NCI-H1417 treated with DMSO at 0.1 percent for 48 hours (cell line): ENCODE measurements at regions not wholly inside any gene's neighbourhood (a gene's known extent, or its start where the extent isn't known, plus 50 kb on each side); places are given as distances from the start of the nearest gene placed in this dataset.

ENCODE experiments used
- DNase-seq: peaks from one replicate; lab custom pipeline; 2025; lab: John Stamatoyannopoulos, UW

DNA sequence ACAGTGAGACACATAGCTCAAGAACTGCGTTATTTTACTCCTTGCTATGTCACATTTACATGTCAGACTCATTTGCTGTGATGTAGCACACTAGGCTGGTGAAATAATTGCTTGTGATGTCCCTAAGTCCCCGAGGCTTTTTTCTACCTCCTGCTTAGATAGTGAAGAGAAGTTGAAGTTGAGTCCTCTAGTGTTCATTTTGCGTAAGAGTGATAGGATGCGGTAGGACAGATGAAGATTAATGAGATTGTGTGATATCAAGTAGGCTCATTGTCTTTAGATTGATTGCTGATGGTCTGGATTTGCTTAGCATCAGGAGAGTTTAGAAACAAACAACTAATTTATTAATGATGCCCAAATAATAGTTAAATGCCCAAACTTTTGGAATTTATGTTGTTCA lies 173.6 kb upstream of the NUDT6 start:
- DNase-seq = no peak

DNA sequence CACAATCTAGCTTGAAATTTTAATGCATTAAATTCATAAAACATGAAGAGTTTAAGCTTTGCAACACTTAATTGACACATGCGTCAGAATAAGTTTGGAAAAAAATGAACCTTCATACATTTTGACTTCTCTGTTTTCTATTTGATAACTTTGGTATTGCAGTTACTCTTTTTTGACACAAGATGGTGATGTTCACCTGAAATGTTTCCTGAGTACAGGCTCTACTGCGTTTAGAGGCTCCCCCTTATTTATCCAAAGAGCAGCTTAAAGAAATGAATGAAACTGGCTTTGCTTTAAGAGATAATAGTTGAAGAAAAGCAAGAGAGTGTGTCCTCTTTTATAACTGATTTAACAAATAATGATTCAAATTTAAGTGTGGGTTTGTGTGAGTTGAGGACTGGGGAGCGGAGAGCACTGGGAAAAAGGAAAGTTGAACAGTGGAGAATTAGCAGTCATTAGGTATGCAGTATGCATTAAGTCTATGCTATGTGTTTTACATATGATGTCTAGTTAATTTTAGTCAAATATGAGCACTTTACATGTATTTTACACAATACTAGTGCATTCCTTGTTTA lies 180.6 kb upstream of the NUDT6 start:
- no peak for DNase-seq

DNA sequence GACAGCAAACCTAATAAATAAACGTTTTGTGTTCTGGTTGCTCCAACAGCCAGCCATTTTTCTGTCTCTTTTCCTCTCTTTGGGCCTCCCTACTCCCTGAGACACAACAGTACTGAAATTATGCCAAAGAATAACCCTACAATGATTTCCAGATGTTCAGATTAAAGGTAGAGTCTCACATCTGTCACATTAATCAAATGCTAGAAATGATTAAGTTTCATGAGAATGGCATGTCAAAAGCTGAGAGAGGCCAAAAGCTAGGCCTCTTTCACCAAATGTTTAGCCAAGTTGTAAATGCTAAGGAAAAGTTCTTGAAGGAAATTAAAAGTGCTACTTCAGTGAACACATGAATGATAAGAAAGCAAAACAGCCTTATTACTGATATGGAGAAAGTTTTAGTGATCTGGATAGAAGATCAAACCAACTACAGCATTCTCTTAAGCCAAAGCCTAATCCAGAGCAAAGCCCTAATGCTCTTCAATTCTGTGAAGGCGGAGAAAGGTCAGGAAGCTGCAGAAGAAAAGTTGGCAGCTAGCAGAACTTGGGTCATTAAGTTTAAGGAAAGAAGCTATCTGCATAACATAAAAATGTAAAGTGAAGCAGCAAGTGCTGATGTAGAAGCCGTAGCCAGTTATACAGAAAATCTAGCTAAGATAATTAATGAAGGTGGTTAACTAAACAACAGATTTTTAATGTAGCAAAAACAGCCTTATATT lies 182.1 kb upstream of the NUDT6 start:
- no peak for DNase-seq

DNA sequence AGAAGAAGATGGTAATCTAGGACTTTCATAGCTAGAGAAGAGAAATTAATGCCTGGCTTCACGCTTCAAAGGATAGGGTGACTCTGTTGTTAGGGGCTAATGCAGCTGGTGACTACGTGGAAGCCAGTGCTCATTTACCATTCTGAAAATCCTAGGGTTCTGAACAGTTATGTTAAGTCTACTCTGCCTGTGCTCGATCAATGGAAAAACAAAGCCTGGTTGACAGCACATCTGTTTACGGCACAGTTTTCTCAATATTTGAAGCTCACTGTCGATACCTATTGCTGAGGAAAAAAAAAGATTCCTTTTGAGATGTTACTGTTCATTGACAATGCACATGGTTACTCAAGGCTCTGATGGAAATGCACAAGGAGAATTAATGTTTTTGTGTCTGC lies 182.6 kb upstream of the NUDT6 start:
- no peak for DNase-seq

DNA sequence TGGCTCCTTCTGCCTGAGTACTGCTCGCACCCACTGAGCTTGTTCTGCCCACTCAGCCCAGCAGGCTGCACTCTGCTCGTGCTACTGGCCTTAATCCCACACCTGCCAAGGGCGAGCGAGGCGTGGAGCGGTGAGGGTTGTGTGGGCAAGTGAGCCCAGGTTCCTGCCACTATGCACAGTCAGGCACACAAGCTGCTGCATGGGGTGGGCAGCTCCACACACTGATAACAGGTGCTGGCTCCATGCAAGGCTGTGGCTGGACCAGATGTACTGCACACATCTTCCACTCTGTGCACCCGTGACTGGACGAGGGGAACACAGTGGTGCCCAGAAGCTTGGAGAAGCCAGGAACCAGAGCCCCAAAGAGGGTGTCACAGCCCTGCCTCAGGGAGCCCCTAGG lies 184.3 kb upstream of the NUDT6 start:
- DNase-seq = no peak

DNA sequence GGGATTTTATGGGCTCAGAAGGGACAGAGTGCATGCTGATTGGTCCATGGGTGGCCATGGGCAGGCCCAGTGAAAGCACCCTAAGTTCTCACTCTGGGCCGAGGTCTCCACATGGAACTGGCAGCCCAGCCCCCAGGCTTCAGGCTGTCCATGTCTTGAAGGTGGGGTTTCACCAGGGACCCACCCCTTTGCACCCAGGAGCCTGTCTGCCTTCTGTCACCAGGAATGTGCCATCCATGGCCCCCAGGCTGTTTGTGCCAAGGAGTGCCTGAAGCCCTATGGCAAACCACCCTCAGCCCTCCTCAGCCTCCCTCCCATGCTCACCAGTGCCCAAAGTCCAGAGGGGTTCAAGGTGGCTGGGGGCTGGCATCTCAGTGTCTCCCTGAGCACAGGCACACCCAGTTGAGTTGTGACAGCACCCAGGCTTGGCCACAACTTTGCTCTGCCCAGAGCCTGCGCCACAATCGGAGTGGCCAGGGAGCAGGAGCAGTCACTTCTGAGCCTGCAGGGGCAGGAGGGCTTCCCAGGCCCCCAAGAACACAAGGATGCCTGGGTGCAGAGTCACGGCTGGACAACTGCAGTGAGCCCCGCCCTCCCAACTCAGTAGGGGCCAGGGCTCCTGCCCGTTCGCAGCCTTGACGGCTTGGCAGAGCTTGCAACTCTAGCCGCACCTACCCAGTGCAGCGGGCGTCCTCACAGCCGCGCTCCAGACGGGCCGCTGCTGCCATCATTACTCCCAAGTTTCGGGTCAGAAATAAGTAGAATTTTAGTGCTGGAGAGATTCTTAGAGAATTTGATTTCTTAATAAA lies 185.3 kb upstream of the NUDT6 start:
- DNase-seq = no peak

DNA sequence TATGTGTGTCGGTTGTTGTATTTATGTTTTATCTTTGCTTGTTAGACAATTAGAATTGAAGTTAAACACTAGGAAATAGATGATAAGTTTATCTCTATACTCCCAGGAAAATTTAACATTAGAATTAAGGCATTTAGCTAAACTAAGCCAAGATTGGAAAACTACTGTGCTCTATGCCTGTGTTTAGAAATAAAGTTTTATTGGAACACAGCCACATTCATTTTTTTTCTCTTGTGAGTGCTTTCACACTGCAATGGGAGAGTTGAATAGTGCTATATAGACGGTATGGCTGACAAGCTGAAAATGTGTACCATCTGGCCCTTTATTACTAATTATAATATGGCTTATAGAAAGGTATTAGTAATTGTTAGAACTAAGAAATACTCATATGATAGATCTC lies 186.7 kb upstream of the NUDT6 start:
- DNase-seq = no peak

DNA sequence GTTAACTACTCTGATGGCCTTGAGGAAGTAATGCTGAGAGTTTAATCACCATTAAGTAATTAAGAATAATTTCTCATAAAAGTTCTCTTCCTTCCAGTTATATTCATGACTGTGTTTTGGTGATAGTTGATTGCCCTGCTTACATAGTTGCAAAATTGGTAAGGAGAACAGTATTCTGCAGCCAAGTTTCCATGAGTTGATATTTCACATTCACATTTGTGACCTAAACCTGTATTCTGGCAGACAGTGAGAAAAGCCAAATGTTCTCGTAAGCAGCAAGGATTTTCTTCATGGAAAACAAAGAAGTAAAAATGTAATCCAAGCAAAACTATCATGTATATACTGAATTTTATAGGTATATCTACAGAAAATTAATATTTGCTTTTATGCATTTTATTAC lies 187.8 kb upstream of the NUDT6 start:
- no peak for DNase-seq

DNA sequence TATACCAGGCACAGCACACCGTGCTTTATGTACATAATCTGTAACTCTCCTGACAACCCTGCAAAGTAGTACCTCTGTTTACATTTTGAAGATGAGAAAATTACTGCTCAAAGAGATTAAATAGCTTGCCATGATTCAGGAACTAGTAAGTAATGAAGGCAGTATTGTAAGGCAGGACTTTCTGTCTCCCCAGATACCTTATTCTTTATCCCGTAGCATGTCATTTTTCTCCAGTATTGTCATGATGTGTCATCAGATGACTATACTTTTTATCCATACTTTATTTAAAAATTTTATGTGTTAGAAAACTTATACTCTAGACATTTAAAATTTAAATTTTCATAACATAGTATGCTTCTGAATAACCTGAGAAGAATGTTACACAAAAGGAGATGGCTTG lies 188.3 kb upstream of the NUDT6 start:
- DNase-seq = no peak

DNA sequence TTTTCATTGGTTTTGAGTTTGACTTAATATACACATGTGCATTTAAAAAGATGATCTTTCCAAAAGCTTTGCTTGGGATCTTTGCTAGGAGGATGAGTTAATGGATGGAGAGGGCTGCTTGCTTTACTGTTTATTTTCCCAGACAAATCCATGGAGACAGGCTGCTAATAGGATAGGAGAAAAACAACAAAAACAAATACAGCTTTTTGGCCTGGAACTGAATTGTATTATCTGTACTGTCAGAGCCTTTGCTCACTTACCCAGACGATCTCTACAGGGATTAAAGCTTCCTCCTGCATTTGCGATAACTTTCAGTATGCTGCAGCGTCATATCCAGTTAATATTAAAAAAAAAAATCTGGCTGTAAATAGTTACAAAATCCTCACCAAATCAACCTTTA lies 190.8 kb upstream of the NUDT6 start:
- DNase-seq = no peak

DNA sequence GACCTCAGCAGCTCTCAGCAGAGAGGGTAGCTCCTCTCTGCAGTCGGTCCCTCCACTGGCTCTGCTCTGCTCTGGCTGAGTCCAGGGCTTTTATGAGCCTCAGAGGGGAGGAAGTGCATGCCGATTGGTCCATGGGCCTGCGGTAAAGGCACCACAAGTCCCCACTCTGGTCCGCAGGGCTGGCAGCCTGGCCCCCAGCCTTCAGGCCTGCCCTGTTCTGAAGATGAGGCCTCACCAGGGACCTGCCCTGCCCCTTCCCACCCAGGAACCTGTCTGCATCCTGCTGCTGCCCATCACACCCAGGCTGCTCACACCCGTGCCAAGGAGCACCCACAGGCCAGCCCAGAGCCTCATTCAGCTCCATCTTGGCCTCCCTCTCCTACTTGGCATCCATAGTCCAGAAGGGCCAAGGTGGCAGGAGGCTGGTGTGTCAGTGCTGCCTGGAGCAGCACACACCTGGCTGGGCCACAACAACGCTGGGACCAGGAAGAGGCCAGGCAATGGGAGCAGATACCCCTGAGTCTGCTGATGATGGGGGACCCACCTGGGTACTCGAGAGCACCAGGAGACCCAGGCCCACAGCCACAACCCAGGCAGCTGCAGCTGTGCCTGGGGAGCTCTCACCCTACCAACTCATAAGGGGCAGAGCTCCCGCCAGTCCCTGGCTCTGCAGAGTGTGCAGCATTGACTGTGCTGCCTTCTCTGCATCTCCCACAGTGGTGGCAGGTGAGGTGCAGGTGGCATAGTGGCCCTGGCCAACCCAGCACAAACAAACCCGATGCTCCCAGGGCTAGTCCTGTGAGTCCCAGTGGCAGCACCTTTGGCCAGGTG lies 191.9 kb upstream of the NUDT6 start:
- DNase-seq = no peak

DNA sequence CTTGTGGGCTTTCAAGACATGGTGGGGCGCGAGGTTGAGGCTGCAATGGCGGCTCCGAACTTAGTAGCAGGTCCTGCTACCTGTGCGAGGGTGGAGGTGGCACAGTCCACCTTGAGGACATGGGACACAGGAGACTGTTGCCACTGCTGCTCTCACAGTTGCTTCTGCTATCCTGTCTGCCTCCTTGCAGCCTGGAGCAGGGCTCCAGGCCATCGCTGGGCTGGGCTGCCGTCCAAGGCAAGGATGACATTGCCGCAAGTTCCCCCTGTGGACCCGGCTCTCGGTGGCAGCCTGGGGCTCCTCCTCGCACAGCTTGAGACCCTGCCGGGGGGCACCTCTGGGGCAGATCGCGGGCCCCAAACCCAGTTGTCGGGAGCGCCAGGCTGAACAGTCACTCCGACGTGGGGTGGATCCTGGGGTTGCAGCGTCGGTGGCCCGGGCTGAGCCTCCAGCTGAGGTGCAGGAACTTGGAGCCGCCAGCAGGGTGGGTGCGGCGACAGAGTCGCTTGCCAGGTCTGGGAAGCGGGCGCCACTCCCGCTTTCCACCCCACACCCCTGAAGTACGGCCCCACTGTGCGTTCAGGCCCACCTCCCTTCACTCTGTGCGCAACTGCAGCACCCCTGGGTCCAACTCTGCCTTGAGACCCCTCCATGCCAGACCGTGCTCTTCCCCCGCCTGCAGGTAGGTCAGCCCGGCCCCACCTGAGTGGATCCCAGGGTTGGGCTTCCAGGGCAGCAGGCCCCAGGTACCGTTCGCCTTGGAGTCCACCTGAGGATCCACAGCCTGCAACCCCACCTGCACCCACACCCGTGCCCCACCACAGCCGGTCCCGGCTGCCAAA lies 192.7 kb upstream of the NUDT6 start:
- DNase-seq = no peak

DNA sequence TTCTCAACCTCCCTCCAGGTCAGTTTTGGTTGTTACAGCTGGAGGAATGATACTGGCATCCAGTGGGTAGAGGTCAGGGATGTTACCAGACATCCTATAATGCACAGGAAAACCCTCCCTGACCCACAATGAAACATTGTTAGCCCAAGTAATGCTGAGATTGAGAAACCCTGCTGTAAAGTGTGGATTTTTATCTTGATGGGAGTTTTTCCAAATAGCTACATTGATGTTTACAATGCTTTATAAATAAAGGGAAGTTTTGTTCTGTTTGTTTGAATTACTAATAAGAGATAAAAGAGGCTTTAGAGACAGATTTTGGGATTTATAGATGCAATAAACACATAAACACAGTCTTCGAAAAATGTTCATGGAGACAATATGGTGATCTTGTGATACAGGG lies 194.0 kb upstream of the NUDT6 start:
- DNase-seq = no peak

DNA sequence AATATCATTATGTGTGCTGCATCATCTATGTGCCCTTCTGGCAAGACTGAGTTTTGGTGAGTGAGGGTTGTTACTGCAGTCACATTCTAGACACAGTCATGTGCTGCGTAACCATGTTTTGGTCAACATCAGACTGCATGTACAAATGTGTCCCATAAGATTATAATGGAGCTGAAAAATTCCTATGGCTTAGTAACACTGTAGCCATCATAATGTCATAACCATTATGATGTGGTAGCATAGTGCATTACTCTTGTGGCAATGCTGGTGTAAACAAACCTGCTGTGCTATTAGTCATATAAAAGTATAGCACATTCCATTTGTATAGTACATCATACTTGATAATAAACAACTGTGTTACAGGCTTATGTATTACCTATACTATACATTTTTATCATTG lies 198.1 kb upstream of the NUDT6 start:
- DNase-seq = no peak

DNA sequence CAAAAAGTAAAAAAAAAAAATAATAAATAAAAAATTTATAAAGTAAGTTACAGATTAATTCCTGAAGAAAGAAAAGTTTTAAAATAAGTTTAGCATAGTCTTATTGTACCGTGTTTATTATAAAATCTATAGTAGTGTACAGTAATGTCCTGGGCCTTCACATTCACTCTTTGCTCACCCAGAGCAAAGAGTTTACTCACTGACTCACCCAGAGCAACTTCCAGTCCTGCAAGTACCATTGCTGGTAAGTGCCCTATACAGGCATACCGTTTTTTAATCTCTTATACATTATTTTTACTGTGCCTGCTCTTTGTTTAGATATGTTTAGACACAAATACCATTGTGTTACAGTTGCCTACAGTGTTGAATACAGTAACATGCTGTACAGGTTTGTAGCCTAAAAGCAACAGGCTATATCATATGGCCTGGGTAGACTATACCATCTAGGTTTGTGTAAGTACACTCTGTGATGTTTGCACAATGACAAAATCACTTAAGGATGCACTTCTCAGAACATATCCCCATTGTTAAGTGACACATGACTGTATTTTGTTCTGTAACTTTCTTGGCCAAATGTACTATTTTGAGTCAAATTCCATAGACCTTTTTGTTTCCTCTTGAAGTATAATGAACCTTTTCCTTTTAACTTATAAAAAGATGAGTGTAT lies 199.0 kb upstream of the NUDT6 start:
- no peak for DNase-seq

DNA sequence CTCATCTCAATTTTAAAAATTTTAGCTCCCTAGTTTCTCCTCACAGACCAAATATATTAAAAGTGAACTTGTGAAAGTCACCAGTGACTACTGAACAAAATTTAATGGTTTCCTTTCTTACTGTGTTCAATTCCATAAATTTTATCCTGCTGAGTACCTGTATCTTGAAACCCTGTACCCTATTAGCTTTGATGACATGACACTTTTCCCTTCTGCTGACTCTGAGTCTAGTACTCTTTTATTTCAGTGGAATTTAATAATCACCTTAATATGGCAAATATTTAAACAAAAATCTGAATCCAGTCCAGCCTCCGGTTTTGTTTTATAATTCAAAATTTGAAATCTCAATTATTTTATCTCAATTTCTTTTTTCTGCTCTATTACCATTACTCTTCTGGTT lies 203.1 kb upstream of the NUDT6 start:
- no peak for DNase-seq

DNA sequence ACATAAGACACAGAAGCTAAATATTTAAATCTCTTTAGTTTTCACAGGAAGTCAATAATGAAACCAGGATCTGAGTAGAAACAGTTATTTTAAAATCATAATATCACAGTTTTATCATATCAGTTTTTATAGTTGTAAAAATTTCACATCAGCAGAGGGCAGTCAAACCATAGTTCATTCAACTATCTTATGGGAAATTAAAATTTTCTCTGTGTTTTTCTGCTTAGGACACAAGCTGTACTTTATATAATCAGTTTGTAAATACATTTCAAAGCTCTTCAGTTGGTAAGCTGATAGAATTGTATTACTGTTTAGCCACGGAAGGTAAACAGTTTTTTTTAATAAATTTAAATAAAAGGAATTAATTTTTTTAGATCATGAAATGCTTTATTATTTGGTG lies 204.8 kb upstream of the NUDT6 start:
- no peak for DNase-seq

DNA sequence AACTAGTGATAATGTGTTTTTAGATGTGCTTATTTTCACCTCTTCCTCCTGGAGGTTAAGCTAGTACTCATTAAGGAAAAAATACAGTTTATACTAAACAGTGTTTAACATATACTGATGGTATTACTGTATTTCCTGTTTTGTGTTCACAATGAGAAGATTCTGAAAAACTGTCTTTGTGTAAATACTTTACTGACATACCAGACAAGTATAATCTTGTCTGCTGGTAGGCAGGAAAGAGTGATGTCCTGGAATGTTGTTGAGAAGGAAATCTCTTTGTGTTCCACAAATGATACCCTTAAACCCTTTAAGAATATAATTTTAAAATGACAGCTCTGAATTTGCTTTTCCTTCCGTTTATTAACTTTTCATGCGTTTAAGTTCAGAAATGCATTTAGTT lies 205.5 kb upstream of the NUDT6 start:
- DNase-seq = no peak

DNA sequence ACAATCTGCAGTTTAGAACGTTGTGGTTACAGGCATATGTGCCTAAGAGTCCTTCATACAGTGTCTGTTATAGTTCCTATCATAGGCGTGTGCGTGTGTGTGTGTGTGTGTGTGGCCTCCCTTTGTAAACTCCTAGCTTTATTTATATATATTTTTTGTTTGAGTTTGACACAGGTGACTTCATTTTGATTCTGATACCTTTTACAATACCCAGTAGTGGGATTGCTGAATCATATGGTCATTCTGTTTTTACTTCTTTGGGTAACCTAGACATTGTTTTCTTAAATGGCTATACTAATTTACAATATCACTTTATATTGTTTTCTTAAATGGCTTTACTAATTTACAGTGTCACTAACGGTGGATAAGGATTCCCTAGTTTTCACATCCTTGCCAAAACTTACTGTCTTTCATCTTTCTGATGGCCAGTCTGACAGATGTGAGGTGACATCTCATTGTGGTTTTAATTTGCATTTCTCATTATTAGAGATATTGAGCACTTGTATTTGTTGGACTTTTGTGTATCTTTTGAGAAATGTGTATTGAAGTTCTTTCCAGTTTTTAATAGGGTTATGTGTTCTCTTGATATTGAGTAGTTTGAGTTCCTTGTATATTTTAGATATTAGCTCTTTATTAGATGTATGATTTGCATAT lies 211.1 kb upstream of the NUDT6 start:
- no peak for DNase-seq

DNA sequence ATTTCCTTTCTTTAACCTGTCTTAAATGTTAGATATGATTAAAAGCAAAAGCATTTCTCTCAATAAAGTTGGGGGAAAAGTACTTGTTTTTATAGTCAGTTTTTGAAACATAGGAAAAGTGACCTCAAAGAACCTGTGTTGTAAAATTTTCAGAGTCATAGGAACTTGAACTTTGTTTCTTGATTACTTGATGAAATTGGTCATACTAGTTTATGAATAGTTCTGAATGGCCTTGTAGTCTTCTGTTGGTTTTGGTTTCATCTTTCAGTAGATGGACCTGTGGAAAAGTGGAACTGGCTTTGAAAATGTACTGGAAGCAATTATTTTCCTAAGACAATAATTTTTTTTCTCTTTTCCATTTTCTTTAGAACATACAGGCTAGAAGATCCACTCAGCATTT lies 222.2 kb upstream of the NUDT6 start:
- no peak for DNase-seq

DNA sequence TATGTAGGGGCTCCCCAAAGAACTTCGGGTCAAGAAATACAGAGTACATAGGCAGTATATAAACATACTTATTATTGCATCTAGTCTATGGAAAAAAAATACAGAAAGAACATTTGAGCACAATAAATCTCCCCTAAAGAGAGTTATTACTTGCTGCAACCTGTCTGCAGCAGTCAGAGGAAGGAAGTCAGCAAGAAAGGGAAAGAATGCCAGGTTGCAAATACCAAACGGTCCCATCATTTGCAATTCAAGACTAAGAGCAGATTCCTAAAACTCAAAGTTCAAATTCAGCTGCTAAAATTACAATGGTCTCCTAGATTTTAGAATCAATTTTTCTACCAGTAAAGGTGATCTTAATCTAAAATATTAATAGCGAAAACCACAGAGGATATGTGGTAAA lies 236.2 kb upstream of the NUDT6 start:
- DNase-seq = no peak
